Stimulated activated CD4-positive, alpha-beta T cell treated with anti-CD3 and anti-CD28 coated beads, Interleukin-15, amount 100 ng/mL, for 48 hours (primary cell): ENCODE measurements at regions not wholly inside any gene's neighbourhood (a gene's known extent, or its start where the extent isn't known, plus 50 kb on each side); places are given as distances from the start of the nearest gene placed in this dataset.
"Not testable (repeated sequence)": the region's sequence is repeated elsewhere in the genome, so short reads cannot be mapped to it uniquely, and the experiment has no call there.

ENCODE experiments used
- DNase-seq, 2 donors: peaks; one replicate each; pipeline ENCODE4 v3.0.0-alpha.2; 2020; ENCODE audit warnings: low read depth in 2 of 2

DNA sequence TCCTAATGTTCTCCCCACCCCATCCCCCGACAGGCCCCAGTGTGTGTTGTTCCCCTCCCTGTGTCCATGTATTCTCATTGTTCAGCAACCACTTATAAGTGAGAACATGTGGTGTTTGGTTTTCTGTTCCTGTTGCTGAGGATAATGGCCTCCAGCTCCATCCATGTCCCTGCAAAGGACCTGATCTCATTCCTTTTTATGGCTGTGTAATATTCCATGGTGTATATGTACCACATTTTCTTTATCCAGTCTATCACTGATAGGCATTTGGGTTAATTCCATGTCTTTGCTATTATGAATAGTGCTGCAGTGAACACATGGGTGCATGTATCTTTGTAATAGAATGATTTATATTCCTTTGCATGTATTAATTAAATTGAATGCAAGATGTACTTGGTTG lies 104.8 kb upstream of the WIPF3 start:
- DNase-seq, result not testable (repeated sequence)

- not testable (repeated sequence) for DNase-seq
Measured at GRCh38 chr7:29703830-29704229, 102.5 kb upstream of the WIPF3 start.

GRCh38 chr7:29709002-29709401 lies 97.3 kb upstream of the WIPF3 start:
- not testable (repeated sequence) for DNase-seq

- not testable (repeated sequence) for DNase-seq
Measured at GRCh38 chr7:29723127-29723526, 83.2 kb upstream of the WIPF3 start.

GRCh38 chr7:29723599-29723998 lies 82.7 kb upstream of the WIPF3 start:
- no peak for DNase-seq

DNA sequence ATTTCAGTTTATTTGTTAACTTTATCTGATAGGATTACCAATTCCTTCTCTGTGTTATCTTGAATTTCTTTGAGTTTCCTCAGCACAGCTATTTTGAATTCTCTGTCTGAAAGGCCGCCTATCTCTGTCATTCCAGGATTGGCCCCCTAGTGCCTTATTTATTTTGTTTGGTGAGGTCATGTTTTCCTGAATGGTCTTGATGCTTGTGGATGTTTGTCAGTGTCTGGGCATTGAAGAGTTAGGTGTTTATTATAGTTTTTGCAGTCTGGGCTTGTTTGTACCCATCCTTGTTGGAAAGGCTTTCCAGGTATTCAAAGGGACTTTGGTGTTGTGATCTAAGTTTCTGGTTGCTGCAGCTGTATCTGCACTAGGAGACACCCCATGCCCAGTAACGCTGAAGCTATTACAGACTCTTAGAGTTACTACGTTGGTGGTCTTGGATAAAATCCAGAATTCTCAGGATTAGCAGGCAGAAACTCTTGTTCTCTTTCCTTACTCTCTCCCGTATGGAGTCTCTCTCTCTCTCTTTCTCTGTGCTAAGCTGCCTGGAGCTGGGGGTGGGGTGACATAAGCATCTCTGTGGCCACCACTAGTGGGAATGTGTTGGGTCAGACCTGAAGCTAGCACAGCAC lies 76.7 kb upstream of the WIPF3 start:
- DNase-seq, result not testable (repeated sequence)

GRCh38 chr7:29734246-29734731 lies 72.0 kb upstream of the WIPF3 start:
- no peak for DNase-seq

- DNase-seq, result not testable (repeated sequence)
Measured at GRCh38 chr7:29747645-29748245, 58.6 kb upstream of the WIPF3 start.

- DNase-seq, result no peak
Measured at GRCh38 chr7:29748286-29749099, 57.8 kb upstream of the WIPF3 start.

DNA sequence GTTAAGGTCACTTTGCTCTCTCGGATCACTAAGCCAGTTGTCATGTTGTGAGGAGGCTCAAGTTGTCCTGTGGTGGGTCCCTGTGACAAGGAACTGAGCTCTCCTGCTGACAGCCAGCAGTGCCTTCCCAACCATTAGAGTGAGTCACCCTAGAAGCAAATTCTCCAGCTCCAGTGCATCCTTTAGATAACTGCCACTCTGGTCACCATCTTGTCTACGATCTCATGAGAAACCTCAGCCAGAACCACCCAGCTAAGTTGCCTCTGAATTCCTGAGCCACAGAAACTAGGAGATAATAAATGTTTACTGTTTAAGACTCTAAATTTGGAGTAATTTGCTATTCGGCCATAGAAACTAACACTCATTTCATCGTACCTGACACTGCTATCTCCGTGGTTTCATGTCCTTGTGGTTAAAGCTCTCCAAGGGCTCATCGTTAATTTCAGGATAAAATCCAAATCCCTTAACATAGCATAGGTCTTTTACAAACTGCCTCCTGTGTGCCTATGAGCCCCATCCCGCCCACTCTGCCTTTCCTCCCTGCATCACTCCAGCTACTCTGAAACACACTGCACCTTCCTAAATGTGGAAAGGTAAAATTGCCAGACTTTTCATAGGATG lies 56.5 kb upstream of the WIPF3 start:
- DNase-seq, result no peak

- not testable (repeated sequence) for DNase-seq
Measured at GRCh38 chr7:29750373-29750940, 55.9 kb upstream of the WIPF3 start.

GRCh38 chr7:29751012-29751411 lies 55.3 kb upstream of the WIPF3 start:
- DNase-seq, result not testable (repeated sequence)

- DNase-seq, result no peak
Measured at GRCh38 chr7:29754874-29755490, 51.3 kb upstream of the WIPF3 start.
